Stimulated activated CD8-positive, alpha-beta memory T cell treated with anti-CD3 and anti-CD28 coated beads, Interleukin-2, amount 100 ng/mL, for 1 hour (primary cell): ENCODE measurements at regions not wholly inside any gene's neighbourhood (a gene's known extent, or its start where the extent isn't known, plus 50 kb on each side); places are given as distances from the start of the nearest gene placed in this dataset.
"Not testable (repeated sequence)": the region's sequence is repeated elsewhere in the genome, so short reads cannot be mapped to it uniquely, and the experiment has no call there.

Experiments
- DNase-seq, 2 donors: peaks; one replicate each; pipeline ENCODE4 v3.0.0-alpha.2; 2020; ENCODE audit warnings: low read depth in 2 of 2

GRCh38 chr6:8918196-8918595, 482.9 kb upstream of the SLC35B3 start:
- no peak for DNase-seq

GRCh38 chr6:8914700-8915099, 479.4 kb upstream of the SLC35B3 start:
- DNase-seq, result no peak

- DNase-seq, result no peak
Observed at GRCh38 chr6:8908638-8909037, 473.3 kb upstream of the SLC35B3 start.

- DNase-seq, result no peak
Observed at GRCh38 chr6:8906699-8907098, 471.4 kb upstream of the SLC35B3 start.

GRCh38 chr6:8905757-8906156, 470.4 kb upstream of the SLC35B3 start:
- no peak for DNase-seq

GRCh38 chr6:8904754-8905153, 469.4 kb upstream of the SLC35B3 start:
- no peak for DNase-seq

GRCh38 chr6:8900056-8900455, 464.7 kb upstream of the SLC35B3 start:
- DNase-seq, result no peak

GRCh38 chr6:8889514-8889913, 454.2 kb upstream of the SLC35B3 start:
- no peak for DNase-seq

- DNase-seq, result no peak
Observed at GRCh38 chr6:8888468-8888867, 453.1 kb upstream of the SLC35B3 start.

GRCh38 chr6:8881663-8882062, 446.3 kb upstream of the SLC35B3 start:
- no peak for DNase-seq

- no peak for DNase-seq
Observed at GRCh38 chr6:8879334-8879733, 444.0 kb upstream of the SLC35B3 start.

GRCh38 chr6:8875986-8876385, 440.6 kb upstream of the SLC35B3 start:
- no peak for DNase-seq

GRCh38 chr6:8872589-8872988, 437.2 kb upstream of the SLC35B3 start:
- no peak for DNase-seq

GRCh38 chr6:8865451-8865850, 430.1 kb upstream of the SLC35B3 start:
- DNase-seq, result no peak

- no peak for DNase-seq
Observed at GRCh38 chr6:8860671-8861070, 425.3 kb upstream of the SLC35B3 start.

- DNase-seq, result no peak
Observed at GRCh38 chr6:8859501-8859900, 424.2 kb upstream of the SLC35B3 start.

GRCh38 chr6:8858854-8859331, 423.5 kb upstream of the SLC35B3 start:
- no peak for DNase-seq

GRCh38 chr6:8857160-8857559, 421.8 kb upstream of the SLC35B3 start:
- no peak for DNase-seq

- no peak for DNase-seq
Observed at GRCh38 chr6:8855411-8855810, 420.1 kb upstream of the SLC35B3 start.

- no peak for DNase-seq
Observed at GRCh38 chr6:8852332-8852731, 417.0 kb upstream of the SLC35B3 start.

- DNase-seq, result not testable (repeated sequence)
Observed at GRCh38 chr6:8846680-8847079, 411.3 kb upstream of the SLC35B3 start.

- no peak for DNase-seq
Observed at GRCh38 chr6:8845690-8846089, 410.3 kb upstream of the SLC35B3 start.

- DNase-seq, result no peak
Observed at GRCh38 chr6:8844968-8845367, 409.6 kb upstream of the SLC35B3 start.

- no peak for DNase-seq
Observed at GRCh38 chr6:8839626-8840025, 404.3 kb upstream of the SLC35B3 start.

- DNase-seq, result no peak
Observed at GRCh38 chr6:8837343-8837742, 402.0 kb upstream of the SLC35B3 start.
